GM12892 (cell line): ENCODE measurements at regions not wholly inside any gene's neighbourhood (a gene's known extent, or its start where the extent isn't known, plus 50 kb on each side); places are given as distances from the start of the nearest gene placed in this dataset.

Experiments used
- POLR2A ChIP-seq: IDR thresholded peaks from 2 replicates; pipeline ENCODE4 v1.6.1; 2011; ENCODE audit warnings: low read depth, low read length, control low read depth
- POLR2AphosphoS5 ChIP-seq: IDR thresholded peaks from 2 replicates; pipeline ENCODE4 v1.6.1; 2011; ENCODE audit warnings: low read depth, low read length, control low read depth
- TAF1 ChIP-seq: IDR thresholded peaks from 2 replicates; pipeline ENCODE4 v1.6.1; 2011; ENCODE audit warnings: low read depth, mild to moderate bottlenecking, control low read depth, low read length, borderline replicate concordance

GRCh38 chr11:109733245-109733644 is 311.3 kb downstream of the C11orf87 start:
- no peak for TF ChIP-seq POLR2A
- no peak for TF ChIP-seq POLR2AphosphoS5
- TF ChIP-seq TAF1, result no peak
